CD14-positive monocyte (primary cell): ENCODE measurements at regions not wholly inside any gene's neighbourhood (a gene's known extent, or its start where the extent isn't known, plus 50 kb on each side); places are given as distances from the start of the nearest gene placed in this dataset.
"Not testable (repeated sequence)": the region's sequence is repeated elsewhere in the genome, so short reads cannot be mapped to it uniquely, and the experiment has no call there.

ENCODE experiments used
- DNase-seq, 3 donors: peaks; one replicate each; pipeline ENCODE4 v3.0.0-alpha.2; 2011 to 2022
- H2AFZ ChIP-seq: 2 replicates; pipeline ENCODE4 v1.6.0; 2012; ENCODE audit warnings: mild to moderate bottlenecking, low read depth, low read length, inconsistent platforms; ENCODE audit not compliant: insufficient read depth, poor library complexity, severe bottlenecking
- H3K27ac ChIP-seq, 2 donors: 1 replicate in 1 of 2; 2 replicates in 1 of 2; pipeline ENCODE4 v1.5.1; 2012 to 2013; ENCODE audit warnings: low read length in 2 of 2, control low read depth in 1 of 2, inconsistent platforms in 1 of 2, low read depth in 1 of 2, mild to moderate bottlenecking in 1 of 2
- H3K27me3 ChIP-seq, 2 donors: one replicate each; pipeline versions ENCODE4 v1.6.0 to v1.6.1; 2011 to 2013; ENCODE audit warnings: low read length in 2 of 2; ENCODE audit not compliant: control insufficient read depth in 2 of 2, insufficient read depth in 2 of 2
- H3K36me3 ChIP-seq, 2 donors: replicated peaks in 1 of 2; 1 replicate in 1 of 2; 2 replicates in 1 of 2; pipeline versions ENCODE4 v1.5.1 to v1.6.1; 2012 to 2013; ENCODE audit warnings: low read length in 2 of 2, control low read depth in 1 of 2, inconsistent platforms in 1 of 2, mild to moderate bottlenecking in 1 of 2; ENCODE audit not compliant: insufficient read depth in 2 of 2, control insufficient read depth in 1 of 2
- H3K4me1 ChIP-seq, 2 donors: 1 replicate in 1 of 2; 2 replicates in 1 of 2; pipeline versions ENCODE4 v1.5.1 to v1.6.1; 2012 to 2013; ENCODE audit warnings: low read length in 2 of 2, control low read depth in 1 of 2, inconsistent platforms in 1 of 2, mild to moderate bottlenecking in 1 of 2, moderate library complexity in 1 of 2; ENCODE audit not compliant: insufficient read depth in 2 of 2, control insufficient read depth in 1 of 2
- H3K4me2 ChIP-seq: replicated peaks from 2 replicates; pipeline ENCODE3; 2012; ENCODE audit warnings: low read length, moderate library complexity, mild to moderate bottlenecking; ENCODE audit not compliant: poor library complexity, severe bottlenecking; ENCODE audit errors: extremely low read depth
- H3K4me3 ChIP-seq, 3 experiments: fragments of 200-600 bp in 1 of 3; sonication (generic) in 1 of 3; replicated peaks in 1 of 3; 1 replicate in 2 of 3; 2 replicates in 1 of 3; pipeline ENCODE4 v1.5.1; 2011 to 2013; ENCODE audit warnings: low read length in 3 of 3, mild to moderate bottlenecking in 3 of 3, control low read depth in 2 of 3, low read depth in 2 of 3, inconsistent platforms in 1 of 3, moderate library complexity in 1 of 3
- H3K79me2 ChIP-seq: 2 replicates; pipeline ENCODE4 v1.6.0; 2012; ENCODE audit warnings: mild to moderate bottlenecking, control low read depth, inconsistent platforms, low read length, moderate library complexity; ENCODE audit not compliant: insufficient read depth
- H3K9ac ChIP-seq: 2 replicates; pipeline ENCODE4 v1.6.0; 2017; ENCODE audit warnings: low read length, mild to moderate bottlenecking; ENCODE audit not compliant: insufficient read depth, poor library complexity, severe bottlenecking
- H3K9me3 ChIP-seq, 2 donors: replicated peaks in 1 of 2; 1 replicate in 1 of 2; 2 replicates in 1 of 2; pipeline versions ENCODE4 v1.5.1 to v1.6.1; 2012 to 2013; ENCODE audit warnings: low read length in 2 of 2, control low read depth in 1 of 2; ENCODE audit not compliant: control insufficient read depth in 1 of 2, insufficient read depth in 1 of 2
- H4K20me1 ChIP-seq: 2 replicates; pipeline ENCODE4 v1.6.0; 2012; ENCODE audit warnings: mild to moderate bottlenecking, low read length, control low read depth, moderate library complexity; ENCODE audit not compliant: insufficient read depth
- H3K27ac Mint-ChIP-seq, 7 donors: one replicate each; pipeline ENCODE4 v1.8.0; 2020; ENCODE audit warnings: mild to moderate bottlenecking in 7 of 7, mixed read lengths in 7 of 7, moderate library complexity in 6 of 7, inconsistent platforms in 2 of 7
- H3K27me3 Mint-ChIP-seq, 3 donors: one replicate each; pipeline ENCODE4 v1.8.0; 2021 to 2022; ENCODE audit warnings: low read depth in 3 of 3, mild to moderate bottlenecking in 3 of 3, mixed read lengths in 3 of 3, moderate library complexity in 3 of 3, inconsistent platforms in 1 of 3
- H3K36me3 Mint-ChIP-seq, 2 donors: one replicate each; pipeline ENCODE4 v1.8.0; 2020; ENCODE audit warnings: mixed read lengths in 2 of 2, inconsistent platforms in 1 of 2, mild to moderate bottlenecking in 1 of 2
- H3K4me1 Mint-ChIP-seq: one replicate; pipeline ENCODE4 v1.8.0; 2020; ENCODE audit warnings: mild to moderate bottlenecking, mixed read lengths
- H3K4me3 Mint-ChIP-seq, 2 donors: one replicate each; pipeline ENCODE4 v1.8.0; 2020; ENCODE audit warnings: mild to moderate bottlenecking in 2 of 2, mixed read lengths in 2 of 2, moderate library complexity in 1 of 2
- H3K9me3 Mint-ChIP-seq, 7 donors: one replicate each; pipeline ENCODE4 v1.8.0; 2020 to 2022; ENCODE audit warnings: mixed read lengths in 7 of 7, mild to moderate bottlenecking in 6 of 7, moderate library complexity in 6 of 7, inconsistent platforms in 2 of 7
- WGBS: methylation state at CpG from one replicate; pipeline ENCODE4 v1.1.5; 2013; ENCODE audit warnings: missing lambda C conversion rate; ENCODE audit not compliant: insufficient coverage; 5-methylcytosine and 5-hydroxymethylcytosine counted together
- intact Hi-C, 2 donors: fragments of 100-400 bp; cut with micrococcal nuclease; formaldehyde crosslinking; loops; one replicate each; pipeline versions ENCODE4 v1.15.0 to v1.15.1; 2023

DNA sequence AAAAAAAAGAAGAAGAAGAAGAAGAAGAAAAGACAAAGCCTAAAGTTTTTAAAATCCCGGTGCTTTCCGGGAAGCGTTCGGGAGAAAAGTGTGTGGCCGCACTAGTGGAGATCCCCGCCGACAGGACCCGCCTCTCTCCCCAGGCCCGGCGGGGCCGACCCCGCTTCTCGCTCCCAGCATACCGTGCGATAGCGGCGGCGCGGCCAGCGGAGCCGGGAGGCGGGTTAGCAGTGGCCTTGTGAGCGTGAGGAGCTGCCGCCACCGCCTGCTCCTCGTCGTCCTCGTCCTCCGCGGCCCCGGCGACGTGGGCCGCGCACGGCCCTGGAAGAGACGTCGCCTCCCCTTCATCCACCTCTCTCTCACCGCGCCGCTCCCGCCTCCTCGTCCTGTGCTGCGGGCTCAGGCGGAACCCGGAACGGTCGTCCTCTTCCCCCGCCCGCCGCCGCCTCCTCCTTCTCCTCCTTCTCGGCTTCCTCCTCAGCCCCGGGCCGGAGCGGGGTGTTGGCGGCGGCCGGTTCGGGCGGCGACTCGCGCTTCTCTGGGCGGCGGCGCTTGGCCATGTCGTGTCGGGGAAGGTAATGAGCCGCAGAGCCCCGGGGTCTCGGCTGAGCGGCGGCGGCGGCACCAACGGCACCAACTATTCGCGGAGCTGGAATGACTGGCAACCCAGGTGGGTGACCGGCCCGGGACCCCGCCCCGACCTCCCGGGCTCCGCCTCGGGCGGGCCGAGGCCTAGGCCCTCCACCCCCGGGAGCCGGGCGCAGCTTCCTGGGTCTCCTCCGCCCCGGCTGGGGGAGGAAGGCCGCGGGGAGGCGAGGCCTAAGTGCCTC is 62.6 kb upstream of the CDR2 start:
- intact Hi-C loops, H3K27me3 Mint-ChIP-seq: not testable (repeated sequence)

DNA sequence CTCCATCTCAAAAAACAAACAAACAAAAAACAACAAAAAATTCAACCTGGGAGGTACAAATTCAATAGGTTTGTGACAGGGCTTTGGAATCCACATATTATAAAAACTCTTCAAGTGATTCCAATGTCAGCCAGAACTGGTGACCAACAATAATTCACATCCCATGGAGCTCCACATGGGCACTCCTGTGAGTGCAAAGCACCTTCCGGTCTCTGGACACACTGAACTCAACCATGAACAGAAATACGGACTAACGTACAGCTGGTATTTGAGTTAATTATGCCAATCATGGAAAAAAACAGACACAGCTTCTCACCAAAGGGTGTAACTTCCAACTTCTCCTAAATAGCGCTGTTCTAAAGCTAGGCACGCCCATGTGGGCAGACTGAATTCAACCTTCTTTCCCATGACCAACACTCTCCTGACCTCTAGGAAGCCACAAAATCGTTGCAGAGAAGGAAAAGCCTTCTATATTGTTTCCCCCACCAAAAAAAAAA is 62.0 kb upstream of the CDR2 start:
- H4K20me1 ChIP-seq, H3K4me1 ChIP-seq, H3K27me3 Mint-ChIP-seq, H3K36me3 ChIP-seq, H3K79me2 ChIP-seq, H3K9me3 Mint-ChIP-seq, intact Hi-C loops, H3K4me1 Mint-ChIP-seq, H3K36me3 Mint-ChIP-seq, DNase-seq, H3K9me3 ChIP-seq, H3K27me3 ChIP-seq: not testable (repeated sequence)
- Mint-ChIP-seq H3K27ac (peak overlapping the region; percentile 92 to 98 (median 97)), H3K4me3 (peak overlapping the region; percentile 92 to 93)
- peak overlapping the region; percentile 63 to 98 (median 81) for H3K4me3 ChIP-seq
- H3K9ac ChIP-seq, result peak overlapping the region; percentile 85
- no CpG with 5 or more reads among the region's 6 CpGs for WGBS
- peak overlapping the region; percentile 66 for H3K4me2 ChIP-seq
- H3K27ac ChIP-seq, result peak overlapping the region; percentile 88 to 92
- H2AFZ ChIP-seq, result peak overlapping the region; percentile 71

More for the DNA sequence above, 62.6 kb upstream of the CDR2 start:
- H3K4me1 ChIP-seq, H3K79me2 ChIP-seq, H3K36me3 Mint-ChIP-seq, H3K9me3 ChIP-seq, H3K27me3 ChIP-seq, H3K9me3 Mint-ChIP-seq, H3K4me1 Mint-ChIP-seq, H3K36me3 ChIP-seq, H4K20me1 ChIP-seq: not testable (repeated sequence)
- H3K27ac ChIP-seq, result peak overlapping the region; percentile 88 to 92
- peak overlapping the region; percentile 71 for H2AFZ ChIP-seq
- peak; percentile 50 to 59 (median 56) for DNase-seq
- 0% methylated on average over 62 of the region's 96 CpGs for WGBS
- peak overlapping the region; percentile 85 for H3K9ac ChIP-seq
- H3K27ac Mint-ChIP-seq, result peak overlapping the region; percentile 92 to 98 (median 97)
- H3K4me3 Mint-ChIP-seq, result peak overlapping the region; percentile 92 to 93
- peak overlapping the region; percentile 66 for H3K4me2 ChIP-seq
- H3K4me3 ChIP-seq, result peak overlapping the region; percentile 63 to 98 (median 81)

DNA sequence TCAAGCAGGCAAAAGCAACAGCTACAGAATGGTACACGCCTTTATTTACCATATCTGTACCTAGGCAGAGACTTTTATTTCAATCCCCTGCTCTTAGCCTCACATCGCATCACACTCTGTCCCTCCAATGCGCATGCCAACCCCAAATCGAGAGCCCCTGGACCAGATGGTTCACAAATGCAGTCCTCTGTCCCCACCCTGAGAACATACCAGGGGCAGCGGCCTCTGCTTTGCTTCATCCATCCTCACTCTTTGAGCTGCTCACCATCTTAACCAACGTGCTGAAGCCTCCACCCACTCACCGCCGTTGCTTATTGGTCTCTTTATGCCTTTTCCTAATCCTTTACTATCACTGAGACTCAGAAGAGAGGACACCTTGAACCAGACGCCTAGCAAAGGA is 56.9 kb upstream of the CDR2 start:
- peaks cover 32 to 46% of the 10 kb centered on the region in 2 donors for H3K36me3 Mint-ChIP-seq
- H4K20me1 ChIP-seq, H3K27ac ChIP-seq, H3K27me3 Mint-ChIP-seq, H3K4me1 Mint-ChIP-seq, H3K4me2 ChIP-seq, DNase-seq, H3K4me3 ChIP-seq, H3K79me2 ChIP-seq, H3K9me3 Mint-ChIP-seq, H3K27ac Mint-ChIP-seq, intact Hi-C loops, H3K4me1 ChIP-seq, H2AFZ ChIP-seq, H3K4me3 Mint-ChIP-seq, H3K9me3 ChIP-seq, H3K9ac ChIP-seq, H3K27me3 ChIP-seq: not testable (repeated sequence)
- WGBS, result 100% methylated on average over 4 of the region's 9 CpGs
- peaks cover 22 to 29% of the 10 kb centered on the region in 2 donors for H3K36me3 ChIP-seq
